Ascending aorta (tissue), 2 donors: ENCODE measurements at regions not wholly inside any gene's neighbourhood (a gene's known extent, or its start where the extent isn't known, plus 50 kb on each side); places are given as distances from the start of the nearest gene placed in this dataset.

Source experiments
- DNase-seq, 2 donors: peaks; one replicate each; pipeline ENCODE4 v3.0.0-alpha.2; 2019; ENCODE audit warnings: low spot score in 2 of 2
- H3K27ac ChIP-seq, 2 donors: fragments of 200-600 bp; sonication (generic); one replicate each; pipeline ENCODE4 v1.5.1; 2016 to 2017; ENCODE audit warnings: mild to moderate bottlenecking in 1 of 2
- H3K27me3 ChIP-seq: fragments of 200-600 bp; sonication (generic); one replicate; pipeline ENCODE4 v1.5.1; 2017
- H3K36me3 ChIP-seq, 2 donors: fragments of 200-600 bp; sonication (generic); one replicate each; pipeline ENCODE4 v1.5.1; 2016
- H3K4me1 ChIP-seq, 2 donors: fragments of 200-600 bp; sonication (generic); one replicate each; pipeline ENCODE4 v1.5.1; 2016 to 2017; ENCODE audit warnings: mild to moderate bottlenecking in 1 of 2
- H3K4me3 ChIP-seq, 2 donors: fragments of 200-600 bp; sonication (generic); one replicate each; pipeline ENCODE4 v1.5.1; 2016 to 2017; ENCODE audit warnings: mild to moderate bottlenecking in 1 of 2
- H3K9me3 ChIP-seq, 2 donors: fragments of 200-600 bp; sonication (generic); one replicate each; pipeline ENCODE4 v1.5.1; 2016
- intact Hi-C: fragments of 100-400 bp; cut with DNase I; formaldehyde crosslinking; loops from one replicate; pipeline ENCODE4 v1.15.1; 2023
- TF ChIP-seq, protein P1 (sequence below), 3 experiments: fragments of 200-600 bp in 2 of 3; fragments of 450-650 bp in 1 of 3; sonication (generic) in 2 of 3; IDR thresholded peaks; one replicate each; pipeline ENCODE4 v1.5.1; 2016 to 2019; ENCODE audit warnings: antibody characterized with exemption in 3 of 3, mild to moderate bottlenecking in 1 of 3, moderate library complexity in 1 of 3

DNA sequence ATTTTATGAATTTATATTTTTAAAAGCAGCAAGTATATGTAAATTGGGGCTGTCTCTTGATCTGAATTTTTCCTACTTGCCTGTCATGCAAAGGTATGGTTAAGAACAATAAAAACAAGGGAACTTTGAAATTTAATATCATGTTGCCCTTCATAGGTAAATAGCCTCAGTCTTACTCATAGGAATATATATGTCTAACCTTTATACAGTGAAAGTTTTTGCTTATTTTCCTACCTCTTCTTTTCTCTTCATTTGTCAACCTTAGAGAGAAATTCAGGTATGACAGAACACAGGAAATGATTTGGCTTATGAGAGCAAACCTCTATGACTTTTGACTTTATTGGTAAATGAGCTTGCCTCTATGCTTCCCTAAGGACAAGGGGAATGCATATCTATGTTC lies 716.0 kb downstream of the CENPC start:
- no peaks in the 10 kb centered on the region for H3K27me3 ChIP-seq
- no peak overlapping the region for H3K4me3 ChIP-seq
- DNase-seq: no peak
- no peaks in the 10 kb centered on the region for H3K36me3 ChIP-seq
- no peaks in the 10 kb centered on the region for H3K4me1 ChIP-seq
- TF ChIP-seq, protein P1, sequence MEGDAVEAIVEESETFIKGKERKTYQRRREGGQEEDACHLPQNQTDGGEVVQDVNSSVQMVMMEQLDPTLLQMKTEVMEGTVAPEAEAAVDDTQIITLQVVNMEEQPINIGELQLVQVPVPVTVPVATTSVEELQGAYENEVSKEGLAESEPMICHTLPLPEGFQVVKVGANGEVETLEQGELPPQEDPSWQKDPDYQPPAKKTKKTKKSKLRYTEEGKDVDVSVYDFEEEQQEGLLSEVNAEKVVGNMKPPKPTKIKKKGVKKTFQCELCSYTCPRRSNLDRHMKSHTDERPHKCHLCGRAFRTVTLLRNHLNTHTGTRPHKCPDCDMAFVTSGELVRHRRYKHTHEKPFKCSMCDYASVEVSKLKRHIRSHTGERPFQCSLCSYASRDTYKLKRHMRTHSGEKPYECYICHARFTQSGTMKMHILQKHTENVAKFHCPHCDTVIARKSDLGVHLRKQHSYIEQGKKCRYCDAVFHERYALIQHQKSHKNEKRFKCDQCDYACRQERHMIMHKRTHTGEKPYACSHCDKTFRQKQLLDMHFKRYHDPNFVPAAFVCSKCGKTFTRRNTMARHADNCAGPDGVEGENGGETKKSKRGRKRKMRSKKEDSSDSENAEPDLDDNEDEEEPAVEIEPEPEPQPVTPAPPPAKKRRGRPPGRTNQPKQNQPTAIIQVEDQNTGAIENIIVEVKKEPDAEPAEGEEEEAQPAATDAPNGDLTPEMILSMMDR (IDR thresholded peaks at IDR 0.05): no peak
- H3K9me3 ChIP-seq: no peaks in the 10 kb centered on the region
- no peak overlapping the region for H3K27ac ChIP-seq
- intact Hi-C loops: no loop called here

DNA sequence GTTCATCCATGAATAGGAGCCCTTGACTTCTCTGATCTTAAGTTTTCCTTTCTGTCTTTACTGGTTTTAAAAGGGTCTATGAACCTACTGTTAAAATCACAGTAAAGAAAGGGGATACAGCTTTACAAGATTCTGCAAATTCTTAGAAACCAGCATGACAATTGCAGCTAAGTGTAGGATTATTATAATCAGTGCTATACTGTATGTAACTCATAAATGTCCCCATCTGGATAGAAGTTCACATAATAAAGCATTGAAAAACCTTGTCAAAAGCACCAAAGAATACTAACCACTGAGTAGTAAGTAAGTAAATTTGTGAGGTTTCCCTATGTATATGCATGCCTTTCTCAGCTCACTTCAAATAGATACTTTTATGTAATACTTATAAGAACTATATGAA lies 724.6 kb downstream of the CENPC start:
- Histone ChIP-seq H3K27me3 (no peaks in the 10 kb centered on the region), H3K9me3 (no peaks in the 10 kb centered on the region), H3K36me3 (no peaks in the 10 kb centered on the region), H3K27ac (no peak overlapping the region), H3K4me1 (no peaks in the 10 kb centered on the region), H3K4me3 (no peak overlapping the region)
- DNase-seq: no peak
- TF ChIP-seq, protein P1 (IDR thresholded peaks at IDR 0.05): no peak
- intact Hi-C loops: no loop called here

DNA sequence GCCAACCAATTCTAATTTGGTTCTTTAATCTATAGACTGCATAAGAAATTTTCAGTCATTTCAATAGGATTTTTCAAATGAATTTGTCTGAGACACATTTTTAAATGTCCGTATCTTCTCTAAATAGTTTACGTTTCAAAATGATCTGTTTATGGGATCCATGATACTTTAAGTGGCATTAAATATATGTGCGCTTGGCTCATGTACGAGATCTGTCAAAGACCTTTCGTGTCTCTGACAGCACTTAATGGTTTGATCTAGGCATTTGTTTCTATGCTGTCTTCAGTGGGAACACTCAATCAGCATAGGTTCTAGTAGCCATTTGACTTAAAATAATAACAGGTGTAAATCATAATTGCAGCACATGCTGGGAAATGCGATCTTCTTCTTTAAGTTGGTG lies 731.0 kb downstream of the CENPC start:
- Histone ChIP-seq H3K4me3 (no peak overlapping the region), H3K36me3 (no peaks in the 10 kb centered on the region), H3K27ac (no peak overlapping the region), H3K9me3 (no peaks in the 10 kb centered on the region), H3K27me3 (no peaks in the 10 kb centered on the region), H3K4me1 (no peaks in the 10 kb centered on the region)
- intact Hi-C loops: no loop called here
- DNase-seq: no peak
- TF ChIP-seq, protein P1 (IDR thresholded peaks at IDR 0.05): no peak

DNA sequence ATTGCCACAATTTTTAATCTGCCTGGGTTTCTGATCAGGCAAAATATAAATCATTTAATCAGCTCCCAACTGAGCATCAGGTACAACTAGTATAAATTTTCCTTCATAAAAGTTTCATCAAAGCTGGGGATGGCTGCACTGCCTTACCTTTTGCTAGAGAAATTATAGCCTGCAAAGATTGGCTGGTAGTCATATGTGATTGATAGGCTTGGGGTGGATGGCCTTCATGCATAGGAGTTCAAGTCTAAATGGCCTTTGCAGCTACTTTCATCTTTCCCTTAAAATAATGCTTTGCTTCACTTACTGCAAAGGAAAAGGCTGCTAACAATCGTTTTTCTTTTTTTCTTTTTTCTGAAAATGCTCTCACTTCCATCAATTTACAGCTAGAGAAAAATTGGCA lies 739.7 kb downstream of the CENPC start:
- TF ChIP-seq, protein P1 (IDR thresholded peaks at IDR 0.05): no peak
- H3K27ac ChIP-seq: no peak overlapping the region
- no peaks in the 10 kb centered on the region for H3K27me3 ChIP-seq
- H3K4me3 ChIP-seq: no peak overlapping the region
- H3K36me3 ChIP-seq: no peaks in the 10 kb centered on the region
- no peak for DNase-seq
- no peaks in the 10 kb centered on the region for H3K4me1 ChIP-seq
- no peaks in the 10 kb centered on the region for H3K9me3 ChIP-seq
- intact Hi-C loops: no loop called here

DNA sequence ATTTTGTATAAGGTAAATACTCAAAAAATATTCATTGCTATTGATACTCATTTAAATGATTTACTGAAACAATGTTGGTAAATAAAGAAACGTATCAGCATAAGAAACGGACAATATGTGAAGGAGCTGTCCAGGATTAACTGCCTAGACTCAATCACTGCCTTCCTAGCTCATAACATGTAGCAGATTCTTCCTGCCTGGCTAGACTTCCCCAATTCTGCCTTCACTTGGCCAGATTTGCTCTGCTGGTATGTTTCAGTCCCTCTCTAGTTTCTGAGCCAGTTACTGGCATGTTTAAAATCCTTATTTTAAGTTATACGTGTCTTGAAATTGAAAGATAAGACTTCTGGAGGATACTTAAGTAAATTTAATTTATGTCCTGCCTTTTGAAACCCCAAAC lies 740.3 kb downstream of the CENPC start:
- Histone ChIP-seq H3K4me1 (no peaks in the 10 kb centered on the region), H3K9me3 (no peaks in the 10 kb centered on the region), H3K27me3 (no peaks in the 10 kb centered on the region), H3K4me3 (no peak overlapping the region), H3K27ac (no peak overlapping the region), H3K36me3 (no peaks in the 10 kb centered on the region)
- intact Hi-C loops: no loop called here
- no peak for DNase-seq
- TF ChIP-seq, protein P1 (IDR thresholded peaks at IDR 0.05): no peak

DNA sequence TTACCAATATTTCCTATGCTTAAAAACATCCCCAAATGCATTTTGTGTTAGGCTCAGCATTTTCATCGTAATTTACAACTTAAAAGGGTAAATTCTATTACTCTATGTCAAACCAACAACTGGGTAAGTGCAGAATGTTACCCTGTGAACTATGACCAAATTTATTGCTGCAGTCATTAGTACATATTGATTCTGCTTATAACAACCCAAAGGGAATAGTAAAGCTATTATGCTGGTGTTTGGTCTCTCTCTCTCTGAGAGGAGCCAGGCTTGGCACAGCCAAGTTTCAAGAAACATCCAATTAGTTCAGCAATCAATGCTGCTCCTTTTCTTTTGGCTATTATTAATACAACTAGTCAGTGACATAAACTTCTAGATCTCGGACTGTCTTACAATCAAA lies 747.7 kb downstream of the CENPC start:
- H3K27ac ChIP-seq: no peak overlapping the region
- no peak for DNase-seq
- H3K36me3 ChIP-seq: no peaks in the 10 kb centered on the region
- no peaks in the 10 kb centered on the region for H3K27me3 ChIP-seq
- TF ChIP-seq, protein P1 (IDR thresholded peaks at IDR 0.05): no peak
- no peaks in the 10 kb centered on the region for H3K4me1 ChIP-seq
- H3K9me3 ChIP-seq: no peaks in the 10 kb centered on the region
- intact Hi-C loops: no loop called here
- H3K4me3 ChIP-seq: no peak overlapping the region
